ENCODE measurements at regions not wholly inside any gene's neighbourhood (a gene's known extent, or its start where the extent isn't known, plus 50 kb on each side); places are given as distances from the start of the nearest gene placed in this dataset.

- no peak for DNase-seq (ENCODE audit: unreplicated experiment)
- intact Hi-C loops (cut with micrococcal nuclease): no loop called here
- H3K4me3 Mint-ChIP-seq (ENCODE audit: unreplicated experiment): no peak overlapping the region
- H3K27me3 Mint-ChIP-seq (ENCODE audit: insufficient read depth, unreplicated experiment): no peaks in the 10 kb centered on the region
- POLR2A ChIA-PET: no interaction called here
- CTCF ChIA-PET: no interaction called here
- no peak overlapping the region for H3K27ac Mint-ChIP-seq (ENCODE audit: low read depth, unreplicated experiment)
- BruUV-seq (replicated peaks): no TSS peak
- no peaks in the 10 kb centered on the region for H3K9me3 Mint-ChIP-seq (ENCODE audit: unreplicated experiment)
- TF ChIP-seq CTCF (IDR thresholded peaks at IDR 0.05; ENCODE audit: unreplicated experiment): no peak
- no peaks in the 10 kb centered on the region for H3K4me1 Mint-ChIP-seq (ENCODE audit: insufficient read depth, unreplicated experiment)
- H3K36me3 Mint-ChIP-seq (ENCODE audit: insufficient read depth, unreplicated experiment): no peaks in the 10 kb centered on the region
These were observed 129.6 kb downstream of the PLEKHG1 start for GRCh38 chr6:150729188-150729748.

- intact Hi-C loops (cut with micrococcal nuclease): no loop called here
These were observed 131.2 kb downstream of the PLEKHG1 start for GRCh38 chr6:150730801-150731457.

GRCh38 chr6:150732765-150733539 lies 132.6 kb upstream of the MTHFD1L start:
- CTCF ChIA-PET: no interaction called here
- no peak for TF ChIP-seq CTCF (IDR thresholded peaks at IDR 0.05; ENCODE audit: unreplicated experiment)
- POLR2A ChIA-PET: no interaction called here
- Mint-ChIP-seq H3K9me3 (ENCODE audit: unreplicated experiment) (no peaks in the 10 kb centered on the region), H3K36me3 (ENCODE audit: insufficient read depth, unreplicated experiment) (no peaks in the 10 kb centered on the region), H3K4me3 (ENCODE audit: unreplicated experiment) (no peak overlapping the region), H3K27me3 (ENCODE audit: insufficient read depth, unreplicated experiment) (no peaks in the 10 kb centered on the region), H3K27ac (ENCODE audit: low read depth, unreplicated experiment) (no peak overlapping the region), H3K4me1 (ENCODE audit: insufficient read depth, unreplicated experiment) (no peaks in the 10 kb centered on the region)
- intact Hi-C loops (cut with micrococcal nuclease): no loop called here
- no peak for DNase-seq (ENCODE audit: unreplicated experiment)
- BruUV-seq (replicated peaks): no TSS peak

More at GRCh38 chr6:150730801-150731457, 131.2 kb downstream of the PLEKHG1 start:
- ChIA-PET POLR2A (interaction anchor here (0.6 kb wide), 1 partner anchor 311 kb away, joined by 3 read pairs; no protein-coding TSS in a partner anchor), CTCF (interaction anchor here (0.5 kb wide), 1 partner anchor 73 kb away, joined by 3 read pairs; no protein-coding TSS in a partner anchor)
- no peak for DNase-seq (ENCODE audit: unreplicated experiment)
- Mint-ChIP-seq H3K27ac (ENCODE audit: low read depth, unreplicated experiment) (no peak overlapping the region), H3K9me3 (ENCODE audit: unreplicated experiment) (no peaks in the 10 kb centered on the region), H3K27me3 (ENCODE audit: insufficient read depth, unreplicated experiment) (no peaks in the 10 kb centered on the region), H3K36me3 (ENCODE audit: insufficient read depth, unreplicated experiment) (no peaks in the 10 kb centered on the region), H3K4me3 (ENCODE audit: unreplicated experiment) (no peak overlapping the region), H3K4me1 (ENCODE audit: insufficient read depth, unreplicated experiment) (no peaks in the 10 kb centered on the region)
- TF ChIP-seq CTCF (IDR thresholded peaks at IDR 0.05; ENCODE audit: unreplicated experiment): no peak
- no TSS peak for BruUV-seq (replicated peaks)

GRCh38 chr6:150733726-150734125 lies 131.8 kb upstream of the MTHFD1L start:
- Mint-ChIP-seq H3K36me3 (ENCODE audit: insufficient read depth, unreplicated experiment) (no peaks in the 10 kb centered on the region), H3K4me1 (ENCODE audit: insufficient read depth, unreplicated experiment) (no peaks in the 10 kb centered on the region), H3K27ac (ENCODE audit: low read depth, unreplicated experiment) (no peak overlapping the region), H3K9me3 (ENCODE audit: unreplicated experiment) (no peaks in the 10 kb centered on the region), H3K27me3 (ENCODE audit: insufficient read depth, unreplicated experiment) (no peaks in the 10 kb centered on the region), H3K4me3 (ENCODE audit: unreplicated experiment) (no peak overlapping the region)
- intact Hi-C loops (cut with micrococcal nuclease): no loop called here
- TF ChIP-seq CTCF (IDR thresholded peaks at IDR 0.05; ENCODE audit: unreplicated experiment): no peak
- DNase-seq (ENCODE audit: unreplicated experiment): no peak
- CTCF ChIA-PET: no interaction called here
- no TSS peak for BruUV-seq (replicated peaks)
- POLR2A ChIA-PET: no interaction called here
